H1 (cell line): ENCODE measurements at regions not wholly inside any gene's neighbourhood (a gene's known extent, or its start where the extent isn't known, plus 50 kb on each side); places are given as distances from the start of the nearest gene placed in this dataset.

Experiments
- CTCF ChIA-PET: fragments of 300-600 bp; sonication (Branson Sonifier 250); formaldehyde crosslinking; loops from one replicate; lab custom pipeline; 2021; ENCODE audit not compliant: partially characterized antibody; lab: Charles Lee
- POLR2A ChIA-PET: fragments of 300-600 bp; sonication (Branson Sonifier 250); formaldehyde crosslinking; loops from one replicate; lab custom pipeline; 2021; ENCODE audit warnings: inconsistent platforms; ENCODE audit not compliant: partially characterized antibody; lab: Charles Lee
- DNase-seq, 2 experiments: peaks; one replicate each; pipeline versions ENCODE4 v3.0.0 to v3.0.0-alpha.2; 2010 to 2022; ENCODE audit warnings: low spot score in 2 of 2, low read depth in 1 of 2, mixed read lengths in 1 of 2
- FAIRE-seq: peaks from 2 replicates; lab custom pipeline; 2011; peaks lifted over from hg19 to GRCh38; lab: Jason Lieb, UNC
- H2AFZ ChIP-seq: 2 replicates; pipeline ENCODE4 v1.8.1; 2012; ENCODE audit warnings: low read length, inconsistent platforms
- H2AK5ac ChIP-seq: 2 replicates; pipeline ENCODE4 v1.6.1; 2013; ENCODE audit warnings: low read depth, low read length
- H2BK120ac ChIP-seq: replicated peaks from 2 replicates; pipeline ENCODE3; 2013; ENCODE audit warnings: low read depth, low read length, inconsistent platforms
- H2BK12ac ChIP-seq: 2 replicates; pipeline ENCODE4 v1.6.1; 2013; ENCODE audit warnings: low read depth, low read length
- H2BK15ac ChIP-seq: 2 replicates; pipeline ENCODE4 v1.6.1; 2013; ENCODE audit warnings: low read length
- H2BK20ac ChIP-seq: 2 replicates; pipeline ENCODE4 v1.6.1; 2013; ENCODE audit warnings: low read length
- H2BK5ac ChIP-seq: 2 replicates; pipeline ENCODE4 v1.6.1; 2013; ENCODE audit warnings: low read depth, low read length
- H3K14ac ChIP-seq: 2 replicates; pipeline ENCODE4 v1.6.1; 2013; ENCODE audit warnings: inconsistent platforms; ENCODE audit not compliant: insufficient read length
- H3K18ac ChIP-seq: 2 replicates; pipeline ENCODE4 v1.6.1; 2013; ENCODE audit warnings: low read length; ENCODE audit errors: extremely low read depth
- H3K23ac ChIP-seq: 2 replicates; pipeline ENCODE4 v1.6.1; 2013; ENCODE audit warnings: inconsistent platforms; ENCODE audit not compliant: insufficient read length
- H3K23me2 ChIP-seq: 2 replicates; pipeline ENCODE4 v1.6.1; 2013; ENCODE audit warnings: low read depth, low read length
- H3K27ac ChIP-seq: 2 replicates; pipeline ENCODE4 v1.6.1; 2011; ENCODE audit warnings: low read depth, low read length, inconsistent platforms
- H3K27me3 ChIP-seq, 4 experiments: replicated peaks in 1 of 4; 1 replicate in 1 of 4; 2 replicates in 3 of 4; pipeline versions ENCODE4 v1.6.1 to v1.8.1; 2011 to 2013; ENCODE audit warnings: low read length in 3 of 4, mild to moderate bottlenecking in 3 of 4, inconsistent platforms in 2 of 4, mixed read lengths in 2 of 4, moderate library complexity in 1 of 4; ENCODE audit not compliant: control insufficient read depth in 3 of 4, insufficient read depth in 3 of 4; ENCODE audit errors: extremely low read depth in 1 of 4
- H3K36me3 ChIP-seq, 4 experiments: 2 replicates each; pipeline versions ENCODE4 v1.6.1 to v1.8.1; 2011 to 2013; ENCODE audit warnings: mild to moderate bottlenecking in 4 of 4, low read length in 3 of 4, moderate library complexity in 2 of 4, control low read depth in 1 of 4, inconsistent platforms in 1 of 4; ENCODE audit not compliant: insufficient read depth in 4 of 4, control insufficient read depth in 2 of 4
- H3K4ac ChIP-seq: replicated peaks from 2 replicates; pipeline ENCODE3; 2013; ENCODE audit warnings: low read length, low read depth, mixed read lengths, inconsistent platforms; ENCODE audit not compliant: insufficient read length
- H3K4me1 ChIP-seq, 4 experiments: replicated peaks in 1 of 4; 1 replicate in 1 of 4; 2 replicates in 3 of 4; pipeline versions ENCODE4 v1.6.1 to v1.8.1; 2011 to 2013; ENCODE audit warnings: low read length in 3 of 4, inconsistent platforms in 2 of 4, mixed read lengths in 1 of 4; ENCODE audit not compliant: insufficient read depth in 4 of 4, control insufficient read depth in 3 of 4
- H3K4me2 ChIP-seq, 2 experiments: 2 replicates each; pipeline versions ENCODE4 v1.6.1 to v1.8.1; 2011 to 2013; ENCODE audit warnings: low read depth in 2 of 2, low read length in 2 of 2, control low read depth in 1 of 2, inconsistent platforms in 1 of 2, mild to moderate bottlenecking in 1 of 2; ENCODE audit not compliant: insufficient read depth in 1 of 2
- H3K4me3 ChIP-seq, 4 experiments: fragments of 200-600, 300-600 bp in 1 of 4; sonication (generic), shearing (Covaris generic), sonication (Bioruptor Twin) in 1 of 4; 2 replicates each; pipeline versions ENCODE4 v1.5.1 to v1.8.1; 2011 to 2016; ENCODE audit warnings: low read length in 4 of 4, low read depth in 3 of 4, control low read depth in 2 of 4, inconsistent platforms in 2 of 4, mild to moderate bottlenecking in 2 of 4, mixed read lengths in 1 of 4, moderate library complexity in 1 of 4; ENCODE audit not compliant: insufficient read depth in 2 of 4; ENCODE audit errors: extremely low read depth in 1 of 4
- H3K56ac ChIP-seq: replicated peaks from 2 replicates; pipeline ENCODE3; 2013; ENCODE audit warnings: low read depth, mild to moderate bottlenecking, mixed read lengths, low read length, inconsistent platforms; ENCODE audit not compliant: insufficient read length
- H3K79me1 ChIP-seq: 2 replicates; pipeline ENCODE4 v1.6.1; 2013; ENCODE audit warnings: low read depth, low read length, control low read depth
- H3K79me2 ChIP-seq, 2 experiments: 2 replicates each; pipeline versions ENCODE4 v1.6.1 to v1.8.1; 2012 to 2013; ENCODE audit warnings: low read length in 2 of 2, mild to moderate bottlenecking in 2 of 2, inconsistent platforms in 1 of 2; ENCODE audit not compliant: insufficient read depth in 2 of 2, control insufficient read depth in 1 of 2
- H3K9ac ChIP-seq, 4 experiments: replicated peaks in 1 of 4; 1 replicate in 1 of 4; 2 replicates in 3 of 4; pipeline versions ENCODE4 v1.6.1 to v1.8.1; 2011 to 2013; ENCODE audit warnings: low read depth in 3 of 4, low read length in 3 of 4, control low read depth in 2 of 4, mild to moderate bottlenecking in 2 of 4, moderate library complexity in 2 of 4, inconsistent platforms in 1 of 4; ENCODE audit errors: extremely low read depth in 1 of 4
- H3K9me3 ChIP-seq, 2 experiments: 2 replicates each; pipeline versions ENCODE4 v1.6.1 to v1.8.1; 2012 to 2013; ENCODE audit warnings: mild to moderate bottlenecking in 2 of 2, moderate library complexity in 2 of 2, control low read depth in 1 of 2, inconsistent platforms in 1 of 2, low read depth in 1 of 2, low read length in 1 of 2, mixed read lengths in 1 of 2; ENCODE audit not compliant: insufficient read depth in 2 of 2
- H4K20me1 ChIP-seq, 2 experiments: replicated peaks in 1 of 2; 2 replicates each; pipeline versions ENCODE3 to v1.8.1; 2011 to 2013; ENCODE audit warnings: inconsistent platforms in 2 of 2, low read length in 2 of 2, mild to moderate bottlenecking in 1 of 2; ENCODE audit not compliant: insufficient read depth in 2 of 2, control insufficient read depth in 1 of 2
- H4K5ac ChIP-seq: 2 replicates; pipeline ENCODE4 v1.6.1; 2013; ENCODE audit warnings: low read length, low read depth, mixed read lengths, inconsistent platforms; ENCODE audit not compliant: insufficient read length
- H4K8ac ChIP-seq: 2 replicates; pipeline ENCODE4 v1.8.0; 2013; ENCODE audit warnings: mild to moderate bottlenecking, moderate library complexity, low read length, inconsistent platforms; ENCODE audit not compliant: insufficient read depth; ENCODE audit errors: extremely low read depth
- H4K91ac ChIP-seq: replicated peaks from 2 replicates; pipeline ENCODE3; 2013; ENCODE audit warnings: low read length, mixed read lengths, inconsistent platforms; ENCODE audit not compliant: insufficient read length
- BACH1 ChIP-seq: IDR thresholded peaks from 2 replicates; pipeline ENCODE4 v1.6.1; 2012; ENCODE audit warnings: low read length, improper control_type of control experiment
- FOSL1 ChIP-seq: IDR thresholded peaks from 2 replicates; pipeline ENCODE4 v1.6.1; 2011; ENCODE audit warnings: mild to moderate bottlenecking, low read depth, low read length, moderate library complexity; ENCODE audit not compliant: insufficient read depth
- TAF1 ChIP-seq: IDR thresholded peaks from 2 replicates; pipeline ENCODE4 v1.6.1; 2011; ENCODE audit warnings: mild to moderate bottlenecking, low read depth, low read length
- WGBS, 2 experiments: shearing (Covaris generic) in 1 of 2; methylation state at CpG; one replicate each; pipeline versions ENCODE4 v1.1.6 to v1.1.7; 2013 to 2015; ENCODE audit warnings: low lambda C conversion rate in 2 of 2, mixed read lengths in 2 of 2, inconsistent platforms in 1 of 2, low coverage in 1 of 2, missing lambda C conversion rate in 1 of 2; ENCODE audit not compliant: insufficient replicate concordance in 2 of 2, insufficient coverage in 1 of 2, insufficient read length in 1 of 2; ENCODE audit errors: extremely low coverage in 1 of 2, missing lambda C conversion rate in 1 of 2; 5-methylcytosine and 5-hydroxymethylcytosine counted together
- TF ChIP-seq, protein P1 (sequence below): IDR thresholded peaks from 2 replicates; pipeline ENCODE4 v1.6.1; 2012; ENCODE audit warnings: low read length, inconsistent platforms

DNA sequence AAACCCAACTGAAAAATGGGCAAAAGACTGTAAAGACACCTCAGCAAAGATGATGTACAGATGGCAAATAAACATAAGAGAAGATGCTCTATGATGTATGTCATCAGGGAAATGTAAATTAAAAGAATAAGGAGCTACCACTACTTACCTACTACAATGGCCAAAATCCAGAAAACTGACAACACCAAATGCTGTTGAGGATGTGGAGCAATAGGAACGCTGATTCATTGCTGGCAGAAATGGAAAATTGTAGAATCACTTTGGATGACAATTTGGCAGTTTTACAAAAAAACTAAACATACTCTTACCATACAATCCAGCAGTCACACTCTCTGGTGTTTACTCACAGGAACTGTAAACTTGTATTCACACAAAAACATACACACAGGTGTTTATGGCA, 222.3 kb upstream of the LDB2 start:
- Histone ChIP-seq H4K5ac (no peak overlapping the region), H3K4me2 (no peak overlapping the region), H3K27ac (no peak overlapping the region), H3K9ac (no peak overlapping the region), H2BK12ac (no peak overlapping the region), H2AFZ (no peak overlapping the region), H3K79me1 (no peaks in the 10 kb centered on the region), H3K23me2 (peaks cover 1% of the 10 kb centered on the region; the same call in 1 of the 2 replicates), H2BK20ac (no peak overlapping the region), H3K27me3 (no peaks in the 10 kb centered on the region), H3K56ac (no peak overlapping the region), H2BK5ac (no peak overlapping the region), H3K79me2 (no peaks in the 10 kb centered on the region), H3K4me1 (no peaks in the 10 kb centered on the region), H4K91ac (no peak overlapping the region), H3K36me3 (no peaks in the 10 kb centered on the region), H4K20me1 (no peaks in the 10 kb centered on the region), H3K14ac (no peak overlapping the region), H3K23ac (no peak overlapping the region), H3K18ac (no peak overlapping the region), H3K4me3 (no peak overlapping the region), H3K4ac (no peak overlapping the region), H2BK120ac (no peak overlapping the region), H4K8ac (no peak overlapping the region), H2AK5ac (no peak overlapping the region), H3K9me3 (no peaks in the 10 kb centered on the region; a peak in 2 of 4 replicates), H2BK15ac (no peak overlapping the region)
- ChIA-PET CTCF (interaction anchor here (1.2 kb wide), 1 partner anchor 9 kb away, joined by 4 read pairs; no protein-coding TSS in a partner anchor), POLR2A (interaction anchor here (1.0 kb wide), 1 partner anchor 208 kb away, joined by 3 read pairs; no protein-coding TSS in a partner anchor)
- no peak for TF ChIP-seq FOSL1
- TF ChIP-seq TAF1 = no peak
- TF ChIP-seq BACH1 = no peak
- TF ChIP-seq, protein P1, sequence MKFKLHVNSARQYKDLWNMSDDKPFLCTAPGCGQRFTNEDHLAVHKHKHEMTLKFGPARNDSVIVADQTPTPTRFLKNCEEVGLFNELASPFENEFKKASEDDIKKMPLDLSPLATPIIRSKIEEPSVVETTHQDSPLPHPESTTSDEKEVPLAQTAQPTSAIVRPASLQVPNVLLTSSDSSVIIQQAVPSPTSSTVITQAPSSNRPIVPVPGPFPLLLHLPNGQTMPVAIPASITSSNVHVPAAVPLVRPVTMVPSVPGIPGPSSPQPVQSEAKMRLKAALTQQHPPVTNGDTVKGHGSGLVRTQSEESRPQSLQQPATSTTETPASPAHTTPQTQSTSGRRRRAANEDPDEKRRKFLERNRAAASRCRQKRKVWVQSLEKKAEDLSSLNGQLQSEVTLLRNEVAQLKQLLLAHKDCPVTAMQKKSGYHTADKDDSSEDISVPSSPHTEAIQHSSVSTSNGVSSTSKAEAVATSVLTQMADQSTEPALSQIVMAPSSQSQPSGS = no peak
- 91% methylated on average over 1 of the region's 1 CpG; no CpG with 5 or more reads in 1 of the 2 experiments for WGBS, 2 experiments
- no peak for FAIRE-seq
- DNase-seq = no peak
